Smooth muscle cell (in vitro differentiated cells): ENCODE measurements at regions not wholly inside any gene's neighbourhood (a gene's known extent, or its start where the extent isn't known, plus 50 kb on each side); places are given as distances from the start of the nearest gene placed in this dataset.

Experiments used
- DNase-seq: peaks from one replicate; lab custom pipeline; 2025; ENCODE audit not compliant: unreplicated experiment; lab: John Stamatoyannopoulos, UW
- H2AFZ ChIP-seq: fragments of 200-600 bp; sonication (generic); 2 replicates; pipeline ENCODE4 v1.6.0; 2016; ENCODE audit warnings: antibody characterized with exemption, low read depth, mild to moderate bottlenecking
- H3F3A ChIP-seq: fragments of 200-600 bp; sonication (generic); 2 replicates; pipeline ENCODE4 v1.6.0; 2017; ENCODE audit warnings: antibody characterized with exemption, low read depth
- H3K27ac ChIP-seq: fragments of 200-600 bp; sonication (generic); 2 replicates; pipeline ENCODE4 v1.5.1; 2016; ENCODE audit warnings: low read depth, mild to moderate bottlenecking
- H3K27me3 ChIP-seq: fragments of 200-600 bp; sonication (generic); 2 replicates; pipeline ENCODE4 v1.6.1; 2016; ENCODE audit warnings: low read depth, mild to moderate bottlenecking
- H3K36me3 ChIP-seq: fragments of 200-600 bp; sonication (generic); 2 replicates; pipeline ENCODE4 v1.5.1; 2016; ENCODE audit warnings: low read depth
- H3K4me1 ChIP-seq: fragments of 200-600 bp; sonication (generic); 2 replicates; pipeline ENCODE4 v1.5.1; 2016; ENCODE audit warnings: low read depth
- H3K4me2 ChIP-seq: fragments of 200-600 bp; sonication (generic); 2 replicates; pipeline ENCODE4 v1.6.0; 2016; ENCODE audit warnings: mild to moderate bottlenecking
- H3K4me3 ChIP-seq: fragments of 200-600 bp; sonication (generic); 2 replicates; pipeline ENCODE4 v1.5.1; 2016; ENCODE audit warnings: mild to moderate bottlenecking
- H3K79me2 ChIP-seq: fragments of 200-600 bp; sonication (generic); 2 replicates; pipeline ENCODE4 v1.6.0; 2016; ENCODE audit warnings: low read depth, mild to moderate bottlenecking
- H3K9ac ChIP-seq: fragments of 200-600 bp; sonication (generic); 2 replicates; pipeline ENCODE4 v1.6.0; 2016; ENCODE audit warnings: low read depth
- H3K9me3 ChIP-seq: fragments of 200-600 bp; sonication (generic); replicated peaks from 2 replicates; pipeline ENCODE4 v1.5.1; 2016; ENCODE audit warnings: low read depth
- H4K20me1 ChIP-seq: fragments of 200-600 bp; sonication (generic); 2 replicates; pipeline ENCODE4 v1.6.0; 2016; ENCODE audit warnings: low read depth
- WGBS: methylation state at CpG from one replicate; pipeline ENCODE4 v1.1.7; 2016; ENCODE audit warnings: low lambda C conversion rate; 5-methylcytosine and 5-hydroxymethylcytosine counted together
- TF ChIP-seq, protein P1 (sequence below): fragments of 200-600 bp; sonication (generic); IDR thresholded peaks from 2 replicates; pipeline ENCODE4 v1.5.1; 2017; ENCODE audit warnings: borderline replicate concordance, mild to moderate bottlenecking, antibody characterized with exemption; ENCODE audit not compliant: insufficient read depth, poor library complexity, severe bottlenecking

DNA sequence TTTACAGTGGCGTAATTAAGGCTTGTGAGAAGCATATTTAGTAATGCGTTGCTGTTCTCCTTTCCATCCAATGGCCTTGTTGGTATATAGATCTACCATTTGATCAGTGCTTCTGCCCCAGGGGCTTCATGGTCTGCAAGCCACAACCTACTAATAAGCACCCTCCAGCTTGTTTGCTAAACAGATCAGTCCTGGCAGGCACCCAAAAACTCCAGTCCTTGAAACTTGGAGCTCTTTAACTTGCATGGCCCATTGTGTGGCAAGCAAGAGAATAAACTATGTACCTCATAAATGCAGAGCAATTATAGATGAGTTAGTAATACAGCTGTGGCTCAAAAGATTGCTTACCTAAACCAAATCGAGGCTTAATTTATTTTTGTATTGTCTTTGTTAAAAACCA is 158.5 kb downstream of the FTCDNL1 start:
- no peak overlapping the region for H2AFZ ChIP-seq
- H3K9me3 ChIP-seq = no peaks in the 10 kb centered on the region
- H4K20me1 ChIP-seq = no peaks in the 10 kb centered on the region
- H3K27me3 ChIP-seq = no peaks in the 10 kb centered on the region
- no peak for DNase-seq
- no peaks in the 10 kb centered on the region for H3K36me3 ChIP-seq
- no peak overlapping the region for H3K4me3 ChIP-seq
- no peak overlapping the region for H3K27ac ChIP-seq
- no peak overlapping the region for H3K4me2 ChIP-seq
- TF ChIP-seq, protein P1, sequence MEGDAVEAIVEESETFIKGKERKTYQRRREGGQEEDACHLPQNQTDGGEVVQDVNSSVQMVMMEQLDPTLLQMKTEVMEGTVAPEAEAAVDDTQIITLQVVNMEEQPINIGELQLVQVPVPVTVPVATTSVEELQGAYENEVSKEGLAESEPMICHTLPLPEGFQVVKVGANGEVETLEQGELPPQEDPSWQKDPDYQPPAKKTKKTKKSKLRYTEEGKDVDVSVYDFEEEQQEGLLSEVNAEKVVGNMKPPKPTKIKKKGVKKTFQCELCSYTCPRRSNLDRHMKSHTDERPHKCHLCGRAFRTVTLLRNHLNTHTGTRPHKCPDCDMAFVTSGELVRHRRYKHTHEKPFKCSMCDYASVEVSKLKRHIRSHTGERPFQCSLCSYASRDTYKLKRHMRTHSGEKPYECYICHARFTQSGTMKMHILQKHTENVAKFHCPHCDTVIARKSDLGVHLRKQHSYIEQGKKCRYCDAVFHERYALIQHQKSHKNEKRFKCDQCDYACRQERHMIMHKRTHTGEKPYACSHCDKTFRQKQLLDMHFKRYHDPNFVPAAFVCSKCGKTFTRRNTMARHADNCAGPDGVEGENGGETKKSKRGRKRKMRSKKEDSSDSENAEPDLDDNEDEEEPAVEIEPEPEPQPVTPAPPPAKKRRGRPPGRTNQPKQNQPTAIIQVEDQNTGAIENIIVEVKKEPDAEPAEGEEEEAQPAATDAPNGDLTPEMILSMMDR = no peak
- H3K4me1 ChIP-seq = no peaks in the 10 kb centered on the region
- no peaks in the 10 kb centered on the region for H3K79me2 ChIP-seq
- H3K9ac ChIP-seq = no peak overlapping the region
- 74% methylated on average over 3 of the region's 3 CpGs for WGBS
- H3F3A ChIP-seq = no peaks in the 10 kb centered on the region

DNA sequence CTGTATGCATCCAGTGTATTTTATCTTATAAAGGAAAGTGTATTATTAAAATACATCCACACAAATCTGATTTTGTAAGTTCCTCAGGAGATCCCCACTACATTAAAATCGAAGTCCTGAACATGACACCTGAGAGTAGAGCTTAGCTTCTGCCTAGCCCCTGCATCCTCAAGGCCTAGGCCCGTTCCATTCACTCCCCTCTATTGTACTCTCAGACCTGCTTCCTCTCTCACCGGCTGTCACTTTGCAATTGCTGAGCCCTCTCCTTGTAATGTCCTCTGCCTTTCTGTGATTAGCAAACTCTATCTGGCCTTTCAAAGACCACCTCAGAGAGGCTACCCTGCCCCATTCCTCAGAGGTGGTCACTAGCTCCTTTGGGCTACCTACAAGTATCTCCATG is 160.8 kb downstream of the FTCDNL1 start:
- no peaks in the 10 kb centered on the region for H4K20me1 ChIP-seq
- WGBS = 82% methylated on average over 3 of the region's 3 CpGs
- no peak overlapping the region for H3K27ac ChIP-seq
- no peak overlapping the region for H3K4me2 ChIP-seq
- H3K9me3 ChIP-seq = no peaks in the 10 kb centered on the region
- no peak overlapping the region for H3K4me3 ChIP-seq
- TF ChIP-seq, protein P1 = no peak
- no peaks in the 10 kb centered on the region for H3K79me2 ChIP-seq
- no peak overlapping the region for H3K9ac ChIP-seq
- no peaks in the 10 kb centered on the region for H3K4me1 ChIP-seq
- H3K36me3 ChIP-seq = no peaks in the 10 kb centered on the region
- no peaks in the 10 kb centered on the region for H3K27me3 ChIP-seq
- H3F3A ChIP-seq = no peaks in the 10 kb centered on the region
- no peak overlapping the region for H2AFZ ChIP-seq
- DNase-seq = no peak

DNA sequence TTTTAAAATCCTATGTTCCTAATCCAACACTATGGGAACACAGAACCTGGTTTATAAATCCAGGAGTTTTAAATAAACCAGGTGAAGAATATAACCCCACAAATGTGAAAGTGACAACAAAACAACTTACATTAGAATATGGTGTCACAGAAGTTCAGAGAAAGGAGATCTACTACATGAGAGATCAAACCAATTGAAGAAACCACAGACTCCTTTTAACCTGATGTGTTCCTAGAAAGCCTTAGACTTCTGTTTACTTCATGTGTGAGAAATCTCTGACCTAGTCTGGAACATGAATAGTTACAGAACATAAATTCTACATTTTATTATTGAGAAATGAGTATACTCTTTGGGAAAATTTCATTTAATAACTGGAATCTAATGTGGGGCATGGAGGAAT is 165.3 kb downstream of the FTCDNL1 start:
- Histone ChIP-seq H3K4me3 (no peak overlapping the region), H3K79me2 (no peaks in the 10 kb centered on the region), H4K20me1 (no peaks in the 10 kb centered on the region), H3K27me3 (no peaks in the 10 kb centered on the region), H3F3A (no peaks in the 10 kb centered on the region), H3K4me2 (no peak overlapping the region), H3K4me1 (no peaks in the 10 kb centered on the region), H2AFZ (no peak overlapping the region), H3K36me3 (no peaks in the 10 kb centered on the region), H3K9ac (no peak overlapping the region), H3K27ac (no peak overlapping the region), H3K9me3 (no peaks in the 10 kb centered on the region)
- no peak for DNase-seq
- TF ChIP-seq, protein P1 = no peak

DNA sequence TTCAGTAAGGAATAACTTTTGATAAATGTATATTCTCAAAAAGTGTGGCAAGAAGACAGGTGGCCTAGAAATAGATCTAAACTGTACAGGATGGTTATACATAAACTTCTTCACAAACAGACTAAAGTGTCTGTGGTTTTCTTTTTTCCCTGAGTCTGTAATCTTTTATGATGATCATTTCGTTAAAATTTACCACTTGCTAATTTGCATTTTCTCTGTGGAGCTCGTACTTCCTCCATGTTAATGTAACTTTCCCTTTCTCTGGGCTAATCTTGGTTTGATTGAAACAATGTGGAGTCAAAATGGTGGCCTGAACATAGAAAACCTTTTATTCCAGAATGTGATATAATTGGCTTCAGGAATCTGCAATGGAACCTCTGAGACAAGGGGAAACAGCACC is 166.2 kb downstream of the FTCDNL1 start:
- no peak for DNase-seq
- H3K79me2 ChIP-seq = no peaks in the 10 kb centered on the region
- TF ChIP-seq, protein P1 = no peak
- H3F3A ChIP-seq = no peaks in the 10 kb centered on the region
- no peaks in the 10 kb centered on the region for H3K9me3 ChIP-seq
- 89% methylated on average over 2 of the region's 2 CpGs for whole genome bisulfite sequencing
- no peaks in the 10 kb centered on the region for H3K27me3 ChIP-seq
- no peak overlapping the region for H3K4me3 ChIP-seq
- H3K4me1 ChIP-seq = no peaks in the 10 kb centered on the region
- no peak overlapping the region for H3K27ac ChIP-seq
- no peaks in the 10 kb centered on the region for H4K20me1 ChIP-seq
- no peaks in the 10 kb centered on the region for H3K36me3 ChIP-seq
- no peak overlapping the region for H2AFZ ChIP-seq
- H3K9ac ChIP-seq = no peak overlapping the region
- H3K4me2 ChIP-seq = no peak overlapping the region
